IMR-90 (cell line): ENCODE measurements at regions not wholly inside any gene's neighbourhood (a gene's known extent, or its start where the extent isn't known, plus 50 kb on each side); places are given as distances from the start of the nearest gene placed in this dataset.

Experiments used
- ATAC-seq: fragments of 200-7000 bp; cut with Tn5 transposase; 2 replicates; pipeline ENCODE4 v1.9.1; 2020; ENCODE audit warnings: low read depth, mild to moderate bottlenecking, moderate library complexity
- BruUV-seq: library from RNA; stranded (reverse); fragments of 400-500 nt; replicated peaks from 2 replicates; lab custom pipeline; 2021; lab: Mats Ljungman, UMichigan
- CTCF ChIA-PET: fragments of 300-600 bp; formaldehyde crosslinking; extraction: SDS; loops from one replicate; lab custom pipeline; 2021; ENCODE audit warnings: antibody characterized with exemption; lab: Yijun Ruan, JAX
- POLR2A ChIA-PET: fragments of 300-600 bp; sonication (Branson Sonifier 250); formaldehyde crosslinking; loops from one replicate; lab custom pipeline; 2022; ENCODE audit warnings: antibody characterized with exemption; ENCODE audit not compliant: unreplicated experiment; lab: Charles Lee
- DNase-seq: peaks from one replicate; pipeline ENCODE4 v3.0.0; 2013
- H2AFZ ChIP-seq: replicated peaks from 2 replicates; pipeline ENCODE3; 2013; ENCODE audit warnings: low read length, mild to moderate bottlenecking; ENCODE audit not compliant: poor library complexity
- H2AK5ac ChIP-seq: 2 replicates; pipeline ENCODE4 v1.6.1; 2013; ENCODE audit warnings: low read depth, low read length, inconsistent platforms
- H2AK9ac ChIP-seq: replicated peaks from 2 replicates; pipeline ENCODE3; 2013; ENCODE audit warnings: mild to moderate bottlenecking, low read depth, low read length, moderate library complexity; ENCODE audit not compliant: poor library complexity
- H2BK120ac ChIP-seq: 2 replicates; pipeline ENCODE4 v1.6.1; 2013; ENCODE audit warnings: low read depth, low read length, inconsistent platforms
- H2BK15ac ChIP-seq: 3 replicates; pipeline ENCODE4 v1.6.1; 2013; ENCODE audit warnings: low read depth, low read length, inconsistent platforms
- H2BK20ac ChIP-seq: 2 replicates; pipeline ENCODE4 v1.6.1; 2013; ENCODE audit warnings: low read depth, mild to moderate bottlenecking, inconsistent platforms, low read length, moderate library complexity
- H2BK5ac ChIP-seq: 2 replicates; pipeline ENCODE4 v1.6.1; 2013; ENCODE audit warnings: mild to moderate bottlenecking, low read depth, low read length, inconsistent platforms; ENCODE audit not compliant: poor library complexity, severe bottlenecking
- H3K14ac ChIP-seq: replicated peaks from 2 replicates; pipeline ENCODE4 v1.6.1; 2013; ENCODE audit warnings: low read depth, low read length, inconsistent platforms
- H3K18ac ChIP-seq: 2 replicates; pipeline ENCODE4 v1.6.1; 2013; ENCODE audit warnings: low read depth, low read length, control low read depth
- H3K23ac ChIP-seq: 2 replicates; pipeline ENCODE4 v1.6.1; 2013; ENCODE audit warnings: low read depth, low read length, inconsistent platforms
- H3K27ac ChIP-seq: 2 replicates; pipeline ENCODE4 v1.5.1; 2013; ENCODE audit warnings: mild to moderate bottlenecking, control low read depth, low read length; ENCODE audit not compliant: insufficient read depth
- H3K27me3 ChIP-seq: 2 replicates; pipeline ENCODE4 v1.6.1; 2013; ENCODE audit warnings: low read length; ENCODE audit not compliant: control insufficient read depth, insufficient read depth
- H3K36me3 ChIP-seq: 2 replicates; pipeline ENCODE4 v1.6.1; 2013; ENCODE audit warnings: low read length, mixed read lengths; ENCODE audit not compliant: control insufficient read depth, insufficient read depth
- H3K4ac ChIP-seq: 2 replicates; pipeline ENCODE4 v1.6.1; 2013; ENCODE audit warnings: low read depth, low read length, inconsistent platforms
- H3K4me1 ChIP-seq: 2 replicates; pipeline ENCODE4 v1.6.1; 2013; ENCODE audit warnings: low read length, mixed read lengths; ENCODE audit not compliant: control insufficient read depth, insufficient read depth
- H3K4me2 ChIP-seq: 2 replicates; pipeline ENCODE4 v1.6.1; 2013; ENCODE audit warnings: low read depth, mild to moderate bottlenecking, control low read depth, low read length, moderate library complexity
- H3K4me3 ChIP-seq: 2 replicates; pipeline ENCODE4 v1.5.1; 2013; ENCODE audit warnings: low read depth, mild to moderate bottlenecking, control low read depth, low read length, moderate library complexity; ENCODE audit not compliant: insufficient read depth
- H3K56ac ChIP-seq: 2 replicates; pipeline ENCODE4 v1.6.1; 2013; ENCODE audit warnings: low read length, inconsistent platforms; ENCODE audit not compliant: insufficient read depth; ENCODE audit errors: extremely low read depth
- H3K79me1 ChIP-seq, 2 experiments: 2 replicates each; pipeline ENCODE4 v1.6.1; 2013; ENCODE audit warnings: low read length in 2 of 2, inconsistent platforms in 1 of 2, low read depth in 1 of 2
- H3K9ac ChIP-seq: 2 replicates; pipeline ENCODE4 v1.6.1; 2013; ENCODE audit warnings: low read depth, low read length, control low read depth
- H3K9me1 ChIP-seq: 2 replicates; pipeline ENCODE4 v1.6.1; 2013; ENCODE audit warnings: low read length, inconsistent platforms; ENCODE audit not compliant: insufficient read depth
- H3K9me3 ChIP-seq: 2 replicates; pipeline ENCODE4 v1.6.1; 2013; ENCODE audit warnings: low read length; ENCODE audit not compliant: control insufficient read depth, insufficient read depth
- H4K20me1 ChIP-seq: 2 replicates; pipeline ENCODE4 v1.6.1; 2013; ENCODE audit warnings: low read length, inconsistent platforms; ENCODE audit not compliant: insufficient read depth
- H4K5ac ChIP-seq: 2 replicates; pipeline ENCODE4 v1.6.1; 2013; ENCODE audit warnings: mild to moderate bottlenecking, low read depth, low read length, control low read depth
- H4K8ac ChIP-seq, 2 experiments: 2 replicates each; pipeline ENCODE4 v1.6.1; 2013; ENCODE audit warnings: low read depth in 2 of 2, low read length in 2 of 2, control low read depth in 1 of 2, inconsistent platforms in 1 of 2
- H4K91ac ChIP-seq: 2 replicates; pipeline ENCODE4 v1.6.1; 2013; ENCODE audit warnings: low read depth, low read length, inconsistent platforms; ENCODE audit not compliant: insufficient read depth
- BHLHE40 ChIP-seq: fragments of 150-350 bp; IDR thresholded peaks from 2 replicates; pipeline ENCODE4 v1.6.1; 2016; ENCODE audit warnings: mild to moderate bottlenecking, low read depth, low read length
- CEBPB ChIP-seq: IDR thresholded peaks from 2 replicates; pipeline ENCODE4 v1.6.1; 2012; ENCODE audit warnings: low read depth, low read length, improper control_type of control experiment
- CHD1 ChIP-seq: IDR thresholded peaks from 2 replicates; pipeline ENCODE4 v1.6.1; 2012; ENCODE audit warnings: low read depth, low read length, improper control_type of control experiment
- CTCF ChIP-seq: conservative IDR thresholded peaks from 2 replicates; pipeline ENCODE4 v1.5.1; 2012; ENCODE audit warnings: mild to moderate bottlenecking, low read depth, low read length, improper control_type of control experiment
- ELK1 ChIP-seq: fragments of 150-350 bp; IDR thresholded peaks from 2 replicates; pipeline ENCODE4 v1.6.1; 2016; ENCODE audit warnings: low read depth, mild to moderate bottlenecking, low read length, moderate library complexity, borderline replicate concordance
- FOS ChIP-seq: fragments of 150-350 bp; IDR thresholded peaks from 2 replicates; pipeline ENCODE4 v1.6.1; 2016; ENCODE audit warnings: low read depth, low read length
- MAFK ChIP-seq: IDR thresholded peaks from 2 replicates; pipeline ENCODE4 v1.6.1; 2012; ENCODE audit warnings: low read depth, low read length, improper control_type of control experiment
- MAZ ChIP-seq: IDR thresholded peaks from 2 replicates; pipeline ENCODE4 v1.6.1; 2012; ENCODE audit warnings: low read depth, mild to moderate bottlenecking, low read length, improper control_type of control experiment, moderate library complexity, borderline replicate concordance
- MXI1 ChIP-seq: IDR thresholded peaks from 2 replicates; pipeline ENCODE4 v1.6.1; 2012; ENCODE audit warnings: low read depth, mild to moderate bottlenecking, low read length, moderate library complexity, borderline replicate concordance
- NFE2L2 ChIP-seq: fragments of 150-350 bp; IDR thresholded peaks from 2 replicates; pipeline ENCODE4 v1.6.1; 2016; ENCODE audit warnings: low read depth, mild to moderate bottlenecking, low read length
- POLR2A ChIP-seq: IDR thresholded peaks from 2 replicates; pipeline ENCODE4 v1.6.1; 2012; ENCODE audit warnings: mild to moderate bottlenecking, low read depth, low read length
- RAD21 ChIP-seq: IDR thresholded peaks from 2 replicates; pipeline ENCODE4 v1.6.1; 2012; ENCODE audit warnings: low read length, improper control_type of control experiment
- RCOR1 ChIP-seq: IDR thresholded peaks from 2 replicates; pipeline ENCODE4 v1.6.1; 2012; ENCODE audit warnings: mild to moderate bottlenecking, low read length, improper control_type of control experiment; ENCODE audit not compliant: insufficient replicate concordance
- RFX5 ChIP-seq: IDR thresholded peaks from 2 replicates; pipeline ENCODE4 v1.8.0; 2012; ENCODE audit warnings: low read depth, mild to moderate bottlenecking, low read length, moderate library complexity
- SMC3 ChIP-seq: fragments of 150-350 bp; IDR thresholded peaks from 2 replicates; pipeline ENCODE4 v1.6.1; 2016; ENCODE audit warnings: low read depth, mild to moderate bottlenecking, antibody characterized with exemption, low read length, moderate library complexity
- USF2 ChIP-seq: fragments of 150-350 bp; IDR thresholded peaks from 2 replicates; pipeline ENCODE4 v1.6.1; 2017; ENCODE audit warnings: mild to moderate bottlenecking, antibody characterized with exemption, low read length, low read depth
- WGBS, 2 experiments: methylation state at CpG; one replicate each; pipeline versions ENCODE4 v1.1.5 to v1.1.7; 2013; ENCODE audit warnings: missing lambda C conversion rate in 2 of 2; ENCODE audit not compliant: insufficient read length in 1 of 2; ENCODE audit errors: extremely low coverage in 2 of 2; 5-methylcytosine and 5-hydroxymethylcytosine counted together
- dilution Hi-C: fragments of 300-500 bp; cut with HindIII; formaldehyde crosslinking; loops from one replicate; pipeline ENCODE4 v1.14.3; 2018; ENCODE audit warnings: low sequenced_read_pairs; ENCODE audit not compliant: unreplicated experiment
- in situ Hi-C: fragments of 300-500 bp; cut with MboI; formaldehyde crosslinking; loops from 3 replicates; pipeline ENCODE4 v1.14.3; 2019; ENCODE audit warnings: low sequenced_read_pairs, inconsistent platforms, mixed read lengths
- intact Hi-C: fragments of 100-400 bp; cut with micrococcal nuclease; formaldehyde crosslinking; loops from 2 replicates; pipeline ENCODE4 v1.10.0; 2022

- Histone ChIP-seq H3K9ac (no peak overlapping the region), H3K36me3 (no peaks in the 10 kb centered on the region), H2BK15ac (no peak overlapping the region), H2AK5ac (no peak overlapping the region), H2AK9ac (no peak overlapping the region), H2BK20ac (no peak overlapping the region), H2AFZ (no peak overlapping the region), H4K5ac (no peak overlapping the region), H4K91ac (no peak overlapping the region), H3K4me1 (no peaks in the 10 kb centered on the region), H3K14ac (no peak overlapping the region), H3K27ac (no peak overlapping the region), H3K4ac (no peak overlapping the region), H2BK5ac (no peak overlapping the region), H3K18ac (no peak overlapping the region), H3K4me3 (no peak overlapping the region), H3K23ac (no peak overlapping the region), H3K9me3 (no peaks in the 10 kb centered on the region), H3K9me1 (no peaks in the 10 kb centered on the region), H3K4me2 (no peak overlapping the region), H3K27me3 (no peaks in the 10 kb centered on the region), H2BK120ac (no peak overlapping the region), H4K8ac (no peak overlapping the region), H4K20me1 (no peaks in the 10 kb centered on the region), H3K56ac (no peak overlapping the region), H3K79me1 (no peaks in the 10 kb centered on the region)
- in situ Hi-C loops (no loop called here), intact Hi-C loops (no loop called here), dilution Hi-C loops (no loop called here)
- DNase-seq = no peak
- ChIA-PET POLR2A (no interaction called here), CTCF (no interaction called here)
- no peak for TF ChIP-seq MAFK
- no peak for TF ChIP-seq MXI1
- no peak for TF ChIP-seq CTCF
- no peak for TF ChIP-seq RFX5
- TF ChIP-seq POLR2A = no peak
- TF ChIP-seq CEBPB = no peak
- no peak for TF ChIP-seq CHD1
- TF ChIP-seq RCOR1 = no peak
- no peak for TF ChIP-seq NFE2L2
- TF ChIP-seq FOS = no peak
- no peak for TF ChIP-seq BHLHE40
- TF ChIP-seq MAZ = no peak
- TF ChIP-seq USF2 = no peak
- TF ChIP-seq ELK1 = no peak
- TF ChIP-seq RAD21 = no peak
- no peak for TF ChIP-seq SMC3
- ATAC-seq = no peak
- BruUV-seq = no TSS peak
- WGBS, 2 experiments = no CpG with 5 or more reads among the region's 1 CpG
These were observed 330.3 kb downstream of the PPP4R3C start for GRCh38 chrX:27132862-27133261.
